WTC11 (cell line): ENCODE measurements at regions not wholly inside any gene's neighbourhood (a gene's known extent, or its start where the extent isn't known, plus 50 kb on each side); places are given as distances from the start of the nearest gene placed in this dataset.

Experiments used
- ATAC-seq: fragments of 200-7000 bp; cut with Tn5 transposase; 2 replicates; pipeline ENCODE4 v1.10.0; 2021; ENCODE audit warnings: mild to moderate bottlenecking, moderate library complexity
- CTCF ChIA-PET: fragments of 300-600 bp; sonication (Branson Sonifier 250); formaldehyde crosslinking; loops from one replicate; lab custom pipeline; 2021; ENCODE audit warnings: antibody characterized with exemption; lab: Charles Lee
- POLR2A ChIA-PET: fragments of 350-600 bp; sonication (Branson Sonifier 250); formaldehyde crosslinking; loops from one replicate; lab custom pipeline; 2021; ENCODE audit warnings: antibody characterized with exemption; lab: Charles Lee
- DNase-seq: peaks from one replicate; pipeline ENCODE4 v3.0.0; 2021; ENCODE audit warnings: low spot score
- H3K27ac Mint-ChIP-seq: 2 replicates; pipeline ENCODE4 v1.8.0; 2021; ENCODE audit warnings: mixed read lengths
- H3K27me3 Mint-ChIP-seq: 2 replicates; pipeline ENCODE4 v1.8.0; 2021; ENCODE audit warnings: low read depth, mild to moderate bottlenecking, moderate library complexity, mixed read lengths
- H3K36me3 Mint-ChIP-seq: 2 replicates; pipeline ENCODE4 v1.8.0; 2021; ENCODE audit warnings: mixed read lengths
- H3K4me1 Mint-ChIP-seq: 2 replicates; pipeline ENCODE4 v1.8.0; 2022; ENCODE audit warnings: mixed read lengths
- H3K4me3 Mint-ChIP-seq: 2 replicates; pipeline ENCODE4 v1.8.0; 2021; ENCODE audit warnings: mild to moderate bottlenecking, moderate library complexity, mixed read lengths
- H3K9me3 Mint-ChIP-seq: 2 replicates; pipeline ENCODE4 v1.8.0; 2021; ENCODE audit warnings: mixed read lengths
- CBFB ChIP-seq: sonication (generic); formaldehyde crosslinking; IDR thresholded peaks from 2 replicates; pipeline ENCODE4 v1.8.1; 2022; ENCODE audit warnings: mild to moderate bottlenecking, low read depth, missing genetic modification reagents
- CTCF ChIP-seq: fragments of 200-600 bp; IDR thresholded peaks from 2 replicates; pipeline ENCODE4 v1.8.0; 2022; ENCODE audit warnings: antibody characterized with exemption
- GRHL2 ChIP-seq: fragments of 250-450 bp; sonication (Bioruptor Pico); IDR thresholded peaks from 2 replicates; pipeline ENCODE4 v1.8.0; 2022; ENCODE audit warnings: mild to moderate bottlenecking, moderate library complexity; ENCODE audit not compliant: insufficient replicate concordance, severe bottlenecking
- IRF2 ChIP-seq: sonication (generic); formaldehyde crosslinking; IDR thresholded peaks from 2 replicates; pipeline ENCODE4 v1.8.0; 2022; ENCODE audit warnings: low read depth, missing genetic modification reagents, borderline replicate concordance
- JAZF1 ChIP-seq: fragments of 250-450 bp; sonication (Bioruptor Pico); IDR thresholded peaks from 2 replicates; pipeline ENCODE4 v1.9.0; 2021; ENCODE audit warnings: moderate library complexity, mild to moderate bottlenecking, inconsistent platforms
- NR3C1 ChIP-seq: sonication (generic); formaldehyde crosslinking; conservative IDR thresholded peaks from 2 replicates; pipeline ENCODE4 v1.8.1; 2023; ENCODE audit warnings: low read depth, mild to moderate bottlenecking, missing genetic modification reagents
- RELA ChIP-seq: sonication (generic); formaldehyde crosslinking; IDR thresholded peaks from 2 replicates; pipeline ENCODE4 v1.8.1; 2022; ENCODE audit warnings: missing genetic modification reagents, mild to moderate bottlenecking, borderline replicate concordance
- RORB ChIP-seq: fragments of 250-450 bp; sonication (Bioruptor Pico); IDR thresholded peaks from 2 replicates; pipeline ENCODE4 v1.9.0; 2021; ENCODE audit warnings: mild to moderate bottlenecking
- TCF7 ChIP-seq: sonication (generic); formaldehyde crosslinking; IDR thresholded peaks from 2 replicates; pipeline ENCODE4 v1.8.0; 2022; ENCODE audit warnings: mild to moderate bottlenecking, low read depth, missing genetic modification reagents, moderate library complexity
- TP53 ChIP-seq: sonication (generic); formaldehyde crosslinking; IDR thresholded peaks from 2 replicates; pipeline ENCODE4 v1.8.1; 2023; ENCODE audit warnings: mild to moderate bottlenecking, missing genetic modification reagents
- ZBTB21 ChIP-seq: sonication (generic); formaldehyde crosslinking; IDR thresholded peaks from 2 replicates; pipeline ENCODE4 v1.8.1; 2023; ENCODE audit warnings: mild to moderate bottlenecking, missing genetic modification reagents, borderline replicate concordance
- ZNF138 ChIP-seq: sonication (generic); formaldehyde crosslinking; conservative IDR thresholded peaks from 2 replicates; pipeline ENCODE4 v1.8.1; 2022; ENCODE audit warnings: mild to moderate bottlenecking, moderate library complexity, missing genetic modification reagents
- ZNF396 ChIP-seq: fragments of 250-450 bp; sonication (Bioruptor Pico); IDR thresholded peaks from 2 replicates; pipeline ENCODE4 v1.8.0; 2021; ENCODE audit warnings: mild to moderate bottlenecking, moderate library complexity, borderline replicate concordance
- ZSCAN18 ChIP-seq: fragments of 250-450 bp; sonication (Bioruptor Pico); IDR thresholded peaks from 2 replicates; pipeline ENCODE4 v2.1.2; 2022; ENCODE audit warnings: mild to moderate bottlenecking, moderate library complexity
- TF ChIP-seq, protein P1 (sequence below): sonication (generic); formaldehyde crosslinking; IDR thresholded peaks from 2 replicates; pipeline ENCODE4 v1.8.0; 2023; ENCODE audit warnings: missing genetic modification reagents, mild to moderate bottlenecking, borderline replicate concordance
- TF ChIP-seq, protein P2 (sequence below): fragments of 250-450 bp; sonication (Bioruptor Pico); IDR thresholded peaks from 2 replicates; pipeline ENCODE4 v1.9.0; 2021; ENCODE audit warnings: moderate library complexity, mild to moderate bottlenecking, inconsistent platforms, borderline replicate concordance
- TF ChIP-seq, protein P3 (sequence below): sonication (generic); formaldehyde crosslinking; IDR thresholded peaks from 2 replicates; pipeline ENCODE4 v1.8.0; 2023; ENCODE audit warnings: missing genetic modification reagents
- TF ChIP-seq, protein P4 (sequence below): sonication (generic); formaldehyde crosslinking; IDR thresholded peaks from 2 replicates; pipeline ENCODE4 v1.8.0; 2022; ENCODE audit warnings: mild to moderate bottlenecking, missing genetic modification reagents
- TF ChIP-seq, protein P5 (sequence below): sonication (generic); formaldehyde crosslinking; IDR thresholded peaks from 2 replicates; pipeline ENCODE4 v1.8.1; 2023; ENCODE audit warnings: mild to moderate bottlenecking, missing genetic modification reagents

DNA sequence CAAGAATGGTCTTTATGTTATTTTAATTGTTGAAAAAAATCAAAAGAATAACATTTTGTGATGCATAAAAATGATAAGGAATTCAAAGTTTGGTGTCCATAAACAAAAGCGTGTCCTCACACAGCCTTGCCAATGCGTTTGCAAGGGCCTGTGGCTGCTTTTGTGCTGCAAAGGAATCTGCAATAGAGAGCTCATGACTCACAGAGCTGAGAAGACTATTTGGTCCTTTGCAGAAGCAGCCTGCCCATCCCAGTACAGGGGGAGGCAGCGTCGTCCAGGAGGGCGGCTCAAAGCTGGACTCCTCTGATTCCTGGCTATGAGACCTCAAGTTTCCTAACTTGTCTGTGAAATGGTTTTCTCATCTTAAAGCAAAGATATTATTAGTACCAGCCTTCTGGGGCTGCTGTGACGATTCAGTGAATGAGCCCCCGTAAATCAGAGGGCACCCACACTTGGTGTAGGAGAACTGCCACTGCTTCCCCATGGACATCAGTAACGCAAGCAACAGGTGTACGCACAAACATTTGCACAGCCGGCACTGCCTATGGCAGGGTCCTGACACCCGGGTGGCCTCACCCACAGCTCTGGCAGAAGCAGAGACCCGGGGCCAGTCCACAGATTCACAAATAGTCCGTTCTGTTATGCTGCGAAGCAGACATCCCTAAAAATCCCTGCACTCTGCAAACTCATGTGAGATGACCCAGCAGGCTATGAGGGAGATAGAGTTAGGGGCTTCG, 70.6 kb upstream of the ASAP2 start:
- CTCF ChIA-PET = interaction anchor here (3.4 kb wide), 1 partner anchor 25 kb away, joined by 29 read pairs; no protein-coding TSS in a partner anchor
- no peak for ATAC-seq
- H3K4me1 Mint-ChIP-seq = peaks cover 16% of the 10 kb centered on the region

GRCh38 chr2:9127316-9127715, 79.3 kb upstream of the ASAP2 start:
- H3K4me3 Mint-ChIP-seq = no peak overlapping the region
- no peaks in the 10 kb centered on the region; the same call in 1 of the 2 replicates for H3K27me3 Mint-ChIP-seq
- CTCF ChIA-PET = no interaction called here
- ATAC-seq (no peak), DNase-seq (no peak)
- POLR2A ChIA-PET = no interaction called here
- TF ChIP-seq NR3C1 = no peak
- TF ChIP-seq, protein P1, sequence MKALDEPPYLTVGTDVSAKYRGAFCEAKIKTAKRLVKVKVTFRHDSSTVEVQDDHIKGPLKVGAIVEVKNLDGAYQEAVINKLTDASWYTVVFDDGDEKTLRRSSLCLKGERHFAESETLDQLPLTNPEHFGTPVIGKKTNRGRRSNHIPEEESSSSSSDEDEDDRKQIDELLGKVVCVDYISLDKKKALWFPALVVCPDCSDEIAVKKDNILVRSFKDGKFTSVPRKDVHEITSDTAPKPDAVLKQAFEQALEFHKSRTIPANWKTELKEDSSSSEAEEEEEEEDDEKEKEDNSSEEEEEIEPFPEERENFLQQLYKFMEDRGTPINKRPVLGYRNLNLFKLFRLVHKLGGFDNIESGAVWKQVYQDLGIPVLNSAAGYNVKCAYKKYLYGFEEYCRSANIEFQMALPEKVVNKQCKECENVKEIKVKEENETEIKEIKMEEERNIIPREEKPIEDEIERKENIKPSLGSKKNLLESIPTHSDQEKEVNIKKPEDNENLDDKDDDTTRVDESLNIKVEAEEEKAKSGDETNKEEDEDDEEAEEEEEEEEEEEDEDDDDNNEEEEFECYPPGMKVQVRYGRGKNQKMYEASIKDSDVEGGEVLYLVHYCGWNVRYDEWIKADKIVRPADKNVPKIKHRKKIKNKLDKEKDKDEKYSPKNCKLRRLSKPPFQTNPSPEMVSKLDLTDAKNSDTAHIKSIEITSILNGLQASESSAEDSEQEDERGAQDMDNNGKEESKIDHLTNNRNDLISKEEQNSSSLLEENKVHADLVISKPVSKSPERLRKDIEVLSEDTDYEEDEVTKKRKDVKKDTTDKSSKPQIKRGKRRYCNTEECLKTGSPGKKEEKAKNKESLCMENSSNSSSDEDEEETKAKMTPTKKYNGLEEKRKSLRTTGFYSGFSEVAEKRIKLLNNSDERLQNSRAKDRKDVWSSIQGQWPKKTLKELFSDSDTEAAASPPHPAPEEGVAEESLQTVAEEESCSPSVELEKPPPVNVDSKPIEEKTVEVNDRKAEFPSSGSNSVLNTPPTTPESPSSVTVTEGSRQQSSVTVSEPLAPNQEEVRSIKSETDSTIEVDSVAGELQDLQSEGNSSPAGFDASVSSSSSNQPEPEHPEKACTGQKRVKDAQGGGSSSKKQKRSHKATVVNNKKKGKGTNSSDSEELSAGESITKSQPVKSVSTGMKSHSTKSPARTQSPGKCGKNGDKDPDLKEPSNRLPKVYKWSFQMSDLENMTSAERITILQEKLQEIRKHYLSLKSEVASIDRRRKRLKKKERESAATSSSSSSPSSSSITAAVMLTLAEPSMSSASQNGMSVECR (CRISPR knock-in tag) = no peak
- no peak for TF ChIP-seq CBFB (CRISPR knock-in tag)
- TF ChIP-seq ZNF138 (CRISPR knock-in tag) = no peak
- no peak for TF ChIP-seq RORB
- TF ChIP-seq, protein P2, sequence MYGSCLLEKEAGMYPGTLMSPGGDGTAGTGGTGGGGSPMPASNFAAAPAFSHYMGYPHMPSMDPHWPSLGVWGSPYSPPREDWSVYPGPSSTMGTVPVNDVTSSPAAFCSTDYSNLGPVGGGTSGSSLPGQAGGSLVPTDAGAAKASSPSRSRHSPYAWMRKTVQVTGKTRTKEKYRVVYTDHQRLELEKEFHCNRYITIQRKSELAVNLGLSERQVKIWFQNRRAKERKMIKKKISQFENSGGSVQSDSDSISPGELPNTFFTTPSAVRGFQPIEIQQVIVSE (CRISPR knock-in tag) = no peak
- TF ChIP-seq, protein P3, sequence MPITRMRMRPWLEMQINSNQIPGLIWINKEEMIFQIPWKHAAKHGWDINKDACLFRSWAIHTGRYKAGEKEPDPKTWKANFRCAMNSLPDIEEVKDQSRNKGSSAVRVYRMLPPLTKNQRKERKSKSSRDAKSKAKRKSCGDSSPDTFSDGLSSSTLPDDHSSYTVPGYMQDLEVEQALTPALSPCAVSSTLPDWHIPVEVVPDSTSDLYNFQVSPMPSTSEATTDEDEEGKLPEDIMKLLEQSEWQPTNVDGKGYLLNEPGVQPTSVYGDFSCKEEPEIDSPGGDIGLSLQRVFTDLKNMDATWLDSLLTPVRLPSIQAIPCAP = no peak
- TF ChIP-seq, protein P4, sequence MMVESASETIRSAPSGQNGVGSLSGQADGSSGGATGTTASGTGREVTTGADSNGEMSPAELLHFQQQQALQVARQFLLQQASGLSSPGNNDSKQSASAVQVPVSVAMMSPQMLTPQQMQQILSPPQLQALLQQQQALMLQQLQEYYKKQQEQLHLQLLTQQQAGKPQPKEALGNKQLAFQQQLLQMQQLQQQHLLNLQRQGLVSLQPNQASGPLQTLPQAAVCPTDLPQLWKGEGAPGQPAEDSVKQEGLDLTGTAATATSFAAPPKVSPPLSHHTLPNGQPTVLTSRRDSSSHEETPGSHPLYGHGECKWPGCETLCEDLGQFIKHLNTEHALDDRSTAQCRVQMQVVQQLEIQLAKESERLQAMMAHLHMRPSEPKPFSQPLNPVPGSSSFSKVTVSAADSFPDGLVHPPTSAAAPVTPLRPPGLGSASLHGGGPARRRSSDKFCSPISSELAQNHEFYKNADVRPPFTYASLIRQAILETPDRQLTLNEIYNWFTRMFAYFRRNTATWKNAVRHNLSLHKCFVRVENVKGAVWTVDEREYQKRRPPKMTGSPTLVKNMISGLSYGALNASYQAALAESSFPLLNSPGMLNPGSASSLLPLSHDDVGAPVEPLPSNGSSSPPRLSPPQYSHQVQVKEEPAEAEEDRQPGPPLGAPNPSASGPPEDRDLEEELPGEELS (CRISPR knock-in tag) = no peak
- TF ChIP-seq IRF2 (CRISPR knock-in tag) = no peak
- no peak for TF ChIP-seq ZBTB21 (CRISPR knock-in tag)
- TF ChIP-seq TCF7 (CRISPR knock-in tag) = no peak
- no peak for TF ChIP-seq GRHL2 (CRISPR knock-in tag)
- TF ChIP-seq, protein P5, sequence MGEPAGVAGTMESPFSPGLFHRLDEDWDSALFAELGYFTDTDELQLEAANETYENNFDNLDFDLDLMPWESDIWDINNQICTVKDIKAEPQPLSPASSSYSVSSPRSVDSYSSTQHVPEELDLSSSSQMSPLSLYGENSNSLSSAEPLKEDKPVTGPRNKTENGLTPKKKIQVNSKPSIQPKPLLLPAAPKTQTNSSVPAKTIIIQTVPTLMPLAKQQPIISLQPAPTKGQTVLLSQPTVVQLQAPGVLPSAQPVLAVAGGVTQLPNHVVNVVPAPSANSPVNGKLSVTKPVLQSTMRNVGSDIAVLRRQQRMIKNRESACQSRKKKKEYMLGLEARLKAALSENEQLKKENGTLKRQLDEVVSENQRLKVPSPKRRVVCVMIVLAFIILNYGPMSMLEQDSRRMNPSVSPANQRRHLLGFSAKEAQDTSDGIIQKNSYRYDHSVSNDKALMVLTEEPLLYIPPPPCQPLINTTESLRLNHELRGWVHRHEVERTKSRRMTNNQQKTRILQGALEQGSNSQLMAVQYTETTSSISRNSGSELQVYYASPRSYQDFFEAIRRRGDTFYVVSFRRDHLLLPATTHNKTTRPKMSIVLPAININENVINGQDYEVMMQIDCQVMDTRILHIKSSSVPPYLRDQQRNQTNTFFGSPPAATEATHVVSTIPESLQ = no peak
- TF ChIP-seq CTCF = no peak
- TF ChIP-seq RELA (CRISPR knock-in tag) = no peak
- TF ChIP-seq ZSCAN18 = no peak
- no peak overlapping the region for H3K27ac Mint-ChIP-seq
- H3K36me3 Mint-ChIP-seq = peaks cover 5% of the 10 kb centered on the region
- peaks cover 13% of the 10 kb centered on the region for H3K9me3 Mint-ChIP-seq
- no peaks in the 10 kb centered on the region for H3K4me1 Mint-ChIP-seq

More for the DNA sequence above, 70.6 kb upstream of the ASAP2 start:
- Mint-ChIP-seq H3K9me3 (peaks cover 25% of the 10 kb centered on the region), H3K27ac (no peak overlapping the region), H3K36me3 (peaks cover 19% of the 10 kb centered on the region), H3K27me3 (peaks cover 19% of the 10 kb centered on the region), H3K4me3 (no peak overlapping the region)
- DNase-seq = no peak
- POLR2A ChIA-PET = no interaction called here
- TF ChIP-seq TP53 (CRISPR knock-in tag) = no peak
- TF ChIP-seq ZNF396 = no peak
- no peak for TF ChIP-seq JAZF1 (CRISPR knock-in tag)
- no peak for TF ChIP-seq NR3C1
